Prostate gland (tissue), 2 donors: ENCODE measurements at regions not wholly inside any gene's neighbourhood (a gene's known extent, or its start where the extent isn't known, plus 50 kb on each side); places are given as distances from the start of the nearest gene placed in this dataset.
"Not testable (repeated sequence)": the region's sequence is repeated elsewhere in the genome, so short reads cannot be mapped to it uniquely, and the experiment has no call there.

Experiments used
- DNase-seq: peaks from one replicate; pipeline ENCODE4 v3.0.0-alpha.2; 2019; ENCODE audit warnings: low spot score
- H3K27ac ChIP-seq, 2 donors: fragments of 200-600 bp; sonication (generic); 2 replicates each; pipeline ENCODE4 v1.5.1; 2017 to 2019
- H3K27me3 ChIP-seq: fragments of 200-600 bp; sonication (generic); replicated peaks from 2 replicates; pipeline ENCODE4 v1.5.1; 2019; ENCODE audit not compliant: insufficient read depth
- H3K36me3 ChIP-seq, 2 donors: fragments of 200-600 bp; sonication (generic); 1 replicate in 1 of 2; 2 replicates in 1 of 2; pipeline versions ENCODE4 v1.5.1 to v1.8.1; 2017 to 2019
- H3K4me1 ChIP-seq: fragments of 200-600 bp; sonication (generic); replicated peaks from 2 replicates; pipeline ENCODE4 v1.5.1; 2019
- H3K4me3 ChIP-seq, 2 donors: fragments of 200-600 bp; sonication (generic); 2 replicates each; pipeline ENCODE4 v1.5.1; 2017 to 2019
- H3K9me3 ChIP-seq: fragments of 200-600 bp; sonication (generic); 2 replicates; pipeline ENCODE4 v1.5.1; 2017
- POLR2A ChIP-seq: fragments of 450-650 bp; IDR thresholded peaks from one replicate; pipeline ENCODE4 v1.6.1; 2016; ENCODE audit warnings: antibody characterized with exemption, mild to moderate bottlenecking
- POLR2AphosphoS5 ChIP-seq: sonication (generic); formaldehyde crosslinking; IDR thresholded peaks from one replicate; pipeline ENCODE4 v1.6.1; 2017; ENCODE audit warnings: antibody characterized with exemption
- WGBS: methylation state at CpG from one replicate; pipeline ENCODE4 v1.1.5; 2018; 5-methylcytosine and 5-hydroxymethylcytosine counted together
- intact Hi-C: fragments of 100-400 bp; cut with DNase I; formaldehyde crosslinking; loops from one replicate; pipeline ENCODE4 v1.14.2; 2022
- TF ChIP-seq, protein P1 (sequence below), 4 experiments: fragments of 200-600 bp in 2 of 4; fragments of 450-650 bp in 2 of 4; sonication (generic) in 2 of 4; IDR thresholded peaks; 1 replicate in 3 of 4; 2 replicates in 1 of 4; pipeline ENCODE4 v1.5.1; 2016 to 2019; ENCODE audit warnings: antibody characterized with exemption in 4 of 4, mild to moderate bottlenecking in 2 of 4, moderate library complexity in 2 of 4

DNA sequence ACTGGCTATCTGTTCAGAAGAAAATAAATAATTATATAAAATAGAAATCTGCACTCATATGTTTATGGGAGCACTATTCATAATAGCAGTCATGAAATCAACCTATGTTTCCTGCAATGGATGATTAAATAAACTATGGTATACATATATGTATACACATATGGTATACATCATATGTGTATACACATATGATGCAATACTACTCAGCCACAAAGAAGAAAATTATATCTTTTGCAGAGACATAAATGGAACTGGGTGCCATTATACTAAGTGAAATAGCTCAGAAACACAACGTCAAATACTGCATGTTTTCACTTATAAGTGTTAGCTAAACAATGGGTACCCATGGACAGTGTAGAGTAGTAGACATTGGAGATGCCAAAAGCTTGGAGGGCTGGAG is 381.2 kb upstream of the LRFN5 start:
- WGBS: 83% methylated on average over 1 of the region's 1 CpG
- Histone ChIP-seq H3K4me3 (no peak overlapping the region), H3K4me1 (no peaks in the 10 kb centered on the region), H3K36me3 (no peaks in the 10 kb centered on the region), H3K9me3 (no peaks in the 10 kb centered on the region), H3K27me3 (no peaks in the 10 kb centered on the region), H3K27ac (no peak overlapping the region)
- DNase-seq: no peak
- TF ChIP-seq POLR2A (no peak), POLR2AphosphoS5 (no peak)
- TF ChIP-seq, protein P1, sequence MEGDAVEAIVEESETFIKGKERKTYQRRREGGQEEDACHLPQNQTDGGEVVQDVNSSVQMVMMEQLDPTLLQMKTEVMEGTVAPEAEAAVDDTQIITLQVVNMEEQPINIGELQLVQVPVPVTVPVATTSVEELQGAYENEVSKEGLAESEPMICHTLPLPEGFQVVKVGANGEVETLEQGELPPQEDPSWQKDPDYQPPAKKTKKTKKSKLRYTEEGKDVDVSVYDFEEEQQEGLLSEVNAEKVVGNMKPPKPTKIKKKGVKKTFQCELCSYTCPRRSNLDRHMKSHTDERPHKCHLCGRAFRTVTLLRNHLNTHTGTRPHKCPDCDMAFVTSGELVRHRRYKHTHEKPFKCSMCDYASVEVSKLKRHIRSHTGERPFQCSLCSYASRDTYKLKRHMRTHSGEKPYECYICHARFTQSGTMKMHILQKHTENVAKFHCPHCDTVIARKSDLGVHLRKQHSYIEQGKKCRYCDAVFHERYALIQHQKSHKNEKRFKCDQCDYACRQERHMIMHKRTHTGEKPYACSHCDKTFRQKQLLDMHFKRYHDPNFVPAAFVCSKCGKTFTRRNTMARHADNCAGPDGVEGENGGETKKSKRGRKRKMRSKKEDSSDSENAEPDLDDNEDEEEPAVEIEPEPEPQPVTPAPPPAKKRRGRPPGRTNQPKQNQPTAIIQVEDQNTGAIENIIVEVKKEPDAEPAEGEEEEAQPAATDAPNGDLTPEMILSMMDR (IDR thresholded peaks at IDR 0.05): no peak
- intact Hi-C loops: no loop called here

DNA sequence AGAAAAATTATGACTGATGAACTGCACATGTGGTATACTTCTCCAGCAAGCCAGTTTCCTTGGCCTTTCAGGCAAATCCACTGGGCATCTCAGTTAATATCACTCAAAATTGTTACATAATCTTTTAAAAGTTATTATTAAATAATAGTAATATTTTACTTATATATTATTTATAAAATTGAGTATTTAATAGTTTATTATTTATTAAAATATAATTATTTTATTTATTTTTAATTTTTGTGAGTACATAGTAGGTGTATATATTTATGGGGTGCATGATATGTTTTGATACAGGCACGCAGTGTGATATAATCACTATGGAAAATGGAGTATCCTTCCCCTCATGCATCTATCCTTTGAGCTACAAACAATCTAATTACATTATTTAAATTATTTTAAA is 384.1 kb upstream of the LRFN5 start:
- Histone ChIP-seq H3K27ac (no peak overlapping the region), H3K4me3 (no peak overlapping the region), H3K4me1 (no peaks in the 10 kb centered on the region), H3K36me3 (no peaks in the 10 kb centered on the region), H3K27me3 (no peaks in the 10 kb centered on the region), H3K9me3 (no peaks in the 10 kb centered on the region)
- intact Hi-C loops: no loop called here
- no peak for DNase-seq
- TF ChIP-seq POLR2AphosphoS5: no peak
- TF ChIP-seq, protein P1 (IDR thresholded peaks at IDR 0.05): no peak
- TF ChIP-seq POLR2A: no peak
- 92% methylated on average over 1 of the region's 1 CpG for WGBS

- H3K4me3 ChIP-seq, H3K9me3 ChIP-seq, intact Hi-C loops, H3K4me1 ChIP-seq, H3K27ac ChIP-seq, H3K36me3 ChIP-seq, DNase-seq, H3K27me3 ChIP-seq: not testable (repeated sequence)
- 92% methylated on average over 22 of the region's 22 CpGs for WGBS
Measured at GRCh38 chr14:41214978-41215377, 391.7 kb upstream of the LRFN5 start.

DNA sequence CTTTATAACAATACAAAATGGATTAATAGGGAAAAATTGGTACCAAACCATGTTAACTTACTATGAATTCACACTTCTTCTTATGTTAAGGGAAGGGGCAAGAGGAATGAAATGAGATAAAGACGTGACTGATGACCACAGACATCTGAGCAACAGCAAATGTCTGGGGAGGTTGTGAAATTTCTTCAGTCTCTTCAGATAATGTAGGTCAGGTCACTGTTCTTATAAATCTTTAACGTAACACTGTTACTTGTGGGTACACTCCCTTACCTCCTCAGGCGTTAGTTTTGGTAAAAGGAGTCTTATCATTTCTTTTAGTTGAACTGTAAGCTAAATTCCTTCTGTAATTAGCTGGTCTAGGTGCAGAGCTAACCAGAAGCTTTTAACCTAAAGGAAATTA is 405.0 kb upstream of the LRFN5 start:
- 32% methylated on average over 3 of the region's 3 CpGs for WGBS
- intact Hi-C loops: no loop called here
- TF ChIP-seq, protein P1 (IDR thresholded peaks at IDR 0.05): no peak
- TF ChIP-seq POLR2A (no peak), POLR2AphosphoS5 (no peak)
- no peak for DNase-seq
- Histone ChIP-seq H3K27ac (no peak overlapping the region), H3K27me3 (no peaks in the 10 kb centered on the region), H3K9me3 (no peaks in the 10 kb centered on the region), H3K4me1 (no peaks in the 10 kb centered on the region), H3K4me3 (no peak overlapping the region), H3K36me3 (no peaks in the 10 kb centered on the region)

- no peaks in the 10 kb centered on the region for H3K9me3 ChIP-seq
- intact Hi-C loops: no loop called here
- TF ChIP-seq POLR2AphosphoS5 (no peak), POLR2A (no peak)
- TF ChIP-seq, protein P1 (IDR thresholded peaks at IDR 0.05): no peak
- H3K36me3 ChIP-seq: no peaks in the 10 kb centered on the region
- H3K4me1 ChIP-seq: no peaks in the 10 kb centered on the region
- no peaks in the 10 kb centered on the region for H3K27me3 ChIP-seq
- H3K4me3 ChIP-seq: no peak overlapping the region
- no peak overlapping the region for H3K27ac ChIP-seq
- WGBS: 78% methylated on average over 3 of the region's 3 CpGs
- no peak for DNase-seq
Measured at GRCh38 chr14:41187868-41188267, 418.8 kb upstream of the LRFN5 start.
